Duodenal mucosa (tissue), 2 donors: ENCODE measurements at regions not wholly inside any gene's neighbourhood (a gene's known extent, or its start where the extent isn't known, plus 50 kb on each side); places are given as distances from the start of the nearest gene placed in this dataset.

Experiments used
- H3K27ac ChIP-seq: one replicate; pipeline ENCODE4 v1.7.0; 2013; ENCODE audit warnings: low read depth, low read length
- H3K27me3 ChIP-seq, 2 donors: one replicate each; pipeline ENCODE4 v1.7.0; 2013; ENCODE audit warnings: low read length in 2 of 2, control low read depth in 1 of 2; ENCODE audit not compliant: insufficient read depth in 2 of 2, control insufficient read depth in 1 of 2
- H3K36me3 ChIP-seq, 2 donors: one replicate each; pipeline ENCODE4 v1.7.0; 2013; ENCODE audit warnings: low read length in 2 of 2, control low read depth in 1 of 2; ENCODE audit not compliant: insufficient read depth in 2 of 2, control insufficient read depth in 1 of 2
- H3K4me1 ChIP-seq, 2 donors: one replicate each; pipeline ENCODE4 v1.7.0; 2013; ENCODE audit warnings: low read length in 2 of 2, control low read depth in 1 of 2; ENCODE audit not compliant: insufficient read depth in 2 of 2, control insufficient read depth in 1 of 2
- H3K4me3 ChIP-seq, 2 donors: one replicate each; pipeline ENCODE4 v1.7.0; 2013; ENCODE audit warnings: low read length in 2 of 2, low read depth in 1 of 2
- H3K9ac ChIP-seq, 2 donors: one replicate each; pipeline ENCODE4 v1.7.0; 2013; ENCODE audit warnings: low read length in 2 of 2, low read depth in 1 of 2
- H3K9me3 ChIP-seq, 2 donors: one replicate each; pipeline ENCODE4 v1.7.0; 2013; ENCODE audit warnings: low read length in 2 of 2, control low read depth in 1 of 2; ENCODE audit not compliant: control insufficient read depth in 1 of 2

DNA sequence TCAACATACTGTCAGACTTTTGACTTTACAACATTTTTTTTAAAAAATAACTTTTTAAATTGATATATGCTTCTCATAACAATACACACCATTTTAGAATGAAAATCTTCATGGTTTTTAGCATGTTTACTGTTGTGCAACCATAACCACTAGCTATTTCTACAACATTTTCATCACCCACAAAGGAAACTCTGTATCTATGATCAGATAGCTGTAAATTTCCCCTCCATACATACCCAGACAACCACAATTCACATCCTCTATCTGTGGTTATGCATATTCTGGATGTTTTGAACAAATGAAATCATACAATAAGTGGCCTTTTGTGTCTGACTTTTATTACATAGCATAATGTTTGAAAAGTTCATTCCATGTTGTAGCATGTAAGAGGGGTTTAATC, 1666.0 kb downstream of the EFNB2 start:
- no peak overlapping the region for H3K27ac ChIP-seq
- H3K9me3 ChIP-seq, result no peaks in the 10 kb centered on the region
- H3K4me1 ChIP-seq, result no peaks in the 10 kb centered on the region
- H3K36me3 ChIP-seq, result no peaks in the 10 kb centered on the region
- no peak overlapping the region for H3K9ac ChIP-seq
- no peaks in the 10 kb centered on the region for H3K27me3 ChIP-seq
- no peak overlapping the region for H3K4me3 ChIP-seq

DNA sequence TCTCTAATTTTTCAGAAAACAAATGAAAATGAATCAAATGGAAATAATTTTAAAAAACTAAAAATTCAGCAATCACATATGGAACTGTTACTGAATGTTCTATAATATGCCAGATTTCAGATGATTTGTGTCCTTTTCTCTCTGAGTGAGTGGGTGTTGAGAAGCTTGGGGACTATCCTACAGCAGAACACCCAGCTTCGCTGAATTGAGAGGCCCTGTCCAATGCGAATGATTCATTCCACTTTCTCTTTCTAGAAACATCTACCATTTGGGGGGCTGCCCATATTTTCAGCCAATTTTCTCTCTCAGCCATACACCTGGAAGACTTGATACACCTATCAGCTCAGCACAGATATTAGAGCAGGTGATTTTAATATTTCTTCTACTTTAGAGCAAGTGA, 1666.7 kb downstream of the EFNB2 start:
- no peak overlapping the region for H3K4me3 ChIP-seq
- no peaks in the 10 kb centered on the region for H3K9me3 ChIP-seq
- H3K27me3 ChIP-seq, result no peaks in the 10 kb centered on the region
- no peaks in the 10 kb centered on the region for H3K36me3 ChIP-seq
- no peak overlapping the region for H3K9ac ChIP-seq
- H3K27ac ChIP-seq, result no peak overlapping the region
- no peaks in the 10 kb centered on the region for H3K4me1 ChIP-seq

DNA sequence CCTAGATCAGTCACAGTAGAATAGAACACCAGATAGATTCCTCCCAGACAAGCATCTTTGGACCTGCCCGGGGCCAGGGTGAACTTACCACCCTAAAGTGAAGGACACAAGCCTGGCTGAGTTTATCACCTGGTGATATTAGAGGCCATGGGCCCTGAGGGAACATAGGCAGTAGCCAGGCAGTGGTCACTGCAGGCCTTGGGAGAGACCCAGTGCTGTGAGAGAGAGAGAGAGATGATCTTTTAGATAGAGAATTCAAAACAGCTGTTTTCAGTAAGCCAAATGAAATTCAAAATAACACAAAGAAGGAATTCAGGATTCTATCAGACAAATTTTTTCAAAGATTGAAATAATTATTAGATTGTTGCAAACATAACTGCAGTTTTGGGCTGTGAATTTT, 1679.9 kb downstream of the EFNB2 start:
- no peaks in the 10 kb centered on the region for H3K4me1 ChIP-seq
- no peaks in the 10 kb centered on the region for H3K27me3 ChIP-seq
- H3K36me3 ChIP-seq, result no peaks in the 10 kb centered on the region
- H3K4me3 ChIP-seq, result no peak overlapping the region
- H3K27ac ChIP-seq, result no peak overlapping the region
- H3K9me3 ChIP-seq, result no peaks in the 10 kb centered on the region
- H3K9ac ChIP-seq, result no peak overlapping the region

DNA sequence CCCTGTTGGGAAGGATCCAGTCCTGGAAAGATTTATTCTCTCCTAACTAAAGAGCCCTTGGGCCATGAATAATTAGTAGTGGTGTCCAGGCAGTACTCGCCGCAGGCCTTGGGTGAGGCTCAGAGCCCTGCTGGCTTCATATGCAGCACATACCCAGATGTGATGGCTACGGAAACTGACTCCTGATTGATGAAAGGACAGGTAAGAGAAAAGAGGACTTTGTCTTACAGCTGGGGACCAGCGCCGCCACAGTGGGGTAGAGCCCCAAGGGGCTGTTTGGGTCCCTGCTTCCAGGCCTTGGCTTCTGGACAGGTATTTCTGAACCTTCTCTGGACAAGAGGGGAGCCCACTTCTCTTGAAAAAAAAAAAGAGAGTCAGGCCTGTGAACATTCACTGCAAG, 1680.8 kb downstream of the EFNB2 start:
- Histone ChIP-seq H3K4me1 (no peaks in the 10 kb centered on the region), H3K9me3 (no peaks in the 10 kb centered on the region), H3K9ac (no peak overlapping the region), H3K4me3 (no peak overlapping the region), H3K27me3 (no peaks in the 10 kb centered on the region), H3K27ac (no peak overlapping the region), H3K36me3 (no peaks in the 10 kb centered on the region)

DNA sequence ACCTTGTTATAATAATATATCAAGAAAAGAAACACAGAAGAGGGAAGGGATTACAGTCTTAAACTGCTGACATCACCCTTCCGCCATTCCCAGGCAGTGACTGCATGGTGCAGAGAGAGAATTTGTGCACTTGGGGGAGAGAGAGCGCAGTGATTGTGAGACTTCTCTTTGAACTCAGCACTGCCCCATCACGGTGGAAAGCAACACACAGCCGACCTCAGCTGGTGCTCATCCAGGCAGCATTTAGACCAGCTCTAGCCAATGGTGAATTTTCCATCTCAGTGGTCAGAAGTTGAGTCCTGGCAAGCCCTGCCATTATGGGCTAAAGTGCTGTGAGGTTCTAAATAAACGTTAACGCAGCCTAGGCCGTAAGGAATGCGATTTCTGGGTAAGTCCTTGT, 1681.5 kb downstream of the EFNB2 start:
- Histone ChIP-seq H3K27me3 (no peaks in the 10 kb centered on the region), H3K27ac (no peak overlapping the region), H3K9ac (no peak overlapping the region), H3K9me3 (no peaks in the 10 kb centered on the region), H3K36me3 (no peaks in the 10 kb centered on the region), H3K4me1 (no peaks in the 10 kb centered on the region), H3K4me3 (no peak overlapping the region)

DNA sequence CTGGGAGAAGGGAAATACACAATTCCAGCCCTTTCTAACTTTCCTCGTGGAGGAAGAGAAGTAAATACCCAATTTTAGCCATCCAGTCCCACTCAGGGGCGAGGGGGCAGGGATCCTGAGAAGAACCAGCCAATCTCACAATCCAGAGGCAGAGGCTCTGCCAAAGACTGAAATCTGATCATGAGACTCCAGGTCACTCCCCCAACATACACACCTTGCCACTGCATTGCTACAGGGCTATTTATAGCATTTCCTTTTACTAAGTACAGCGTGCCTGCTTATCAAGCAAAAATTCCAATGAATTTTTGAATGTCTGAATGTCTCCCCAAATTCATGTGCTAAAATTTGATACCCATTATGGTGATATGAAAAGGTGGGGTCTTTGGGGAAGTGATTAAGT, 1687.5 kb downstream of the EFNB2 start:
- H3K9me3 ChIP-seq, result no peaks in the 10 kb centered on the region
- no peak overlapping the region for H3K27ac ChIP-seq

DNA sequence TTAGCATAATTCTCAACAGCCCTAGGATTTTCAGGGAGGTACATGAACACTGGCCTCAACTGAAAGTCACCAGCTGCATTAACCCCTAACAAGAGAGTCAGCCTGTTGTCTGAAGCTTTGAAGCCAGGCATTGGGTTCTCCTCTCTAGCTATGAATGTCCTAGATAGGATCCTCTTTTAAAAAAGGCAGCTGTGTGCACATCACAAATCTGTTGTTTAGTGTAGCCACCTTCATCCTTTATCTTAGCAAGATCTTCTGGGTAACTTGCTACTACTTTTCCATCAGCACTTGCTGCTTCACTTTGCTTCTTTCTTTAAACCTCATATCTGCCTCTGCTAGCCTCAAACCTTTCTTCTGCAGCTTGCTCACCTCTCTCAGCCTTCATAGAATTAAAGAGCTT, 1692.1 kb downstream of the EFNB2 start:
- Histone ChIP-seq H3K27ac (no peak overlapping the region), H3K4me1 (no peaks in the 10 kb centered on the region), H3K9ac (no peak overlapping the region), H3K4me3 (no peak overlapping the region), H3K27me3 (no peaks in the 10 kb centered on the region), H3K36me3 (no peaks in the 10 kb centered on the region), H3K9me3 (no peaks in the 10 kb centered on the region)

More for the DNA sequence above, 1687.5 kb downstream of the EFNB2 start:
- no peaks in the 10 kb centered on the region for H3K27me3 ChIP-seq
- no peaks in the 10 kb centered on the region for H3K4me1 ChIP-seq
- no peaks in the 10 kb centered on the region for H3K36me3 ChIP-seq
- H3K4me3 ChIP-seq, result no peak overlapping the region
- H3K9ac ChIP-seq, result no peak overlapping the region

DNA sequence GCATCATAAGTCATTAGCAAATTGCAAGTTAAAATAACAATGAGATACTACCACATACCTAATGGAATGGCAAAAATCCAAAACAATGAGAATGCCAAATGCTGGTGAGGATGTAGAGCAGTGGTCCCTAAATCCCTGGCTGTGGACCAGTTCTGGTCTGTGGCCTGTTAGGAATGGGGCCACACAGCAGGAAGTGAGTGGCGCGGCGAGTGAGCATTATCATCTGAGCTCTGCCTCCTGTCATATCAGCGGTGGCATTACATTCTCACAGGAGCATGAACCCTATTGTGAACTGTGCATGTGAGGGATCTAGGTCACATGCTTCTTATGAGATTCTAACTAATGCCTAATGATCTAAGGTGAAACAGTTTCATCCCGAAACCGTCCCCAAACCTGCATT, 1694.4 kb downstream of the EFNB2 start:
- Histone ChIP-seq H3K9me3 (no peaks in the 10 kb centered on the region), H3K9ac (no peak overlapping the region), H3K27me3 (no peaks in the 10 kb centered on the region)

DNA sequence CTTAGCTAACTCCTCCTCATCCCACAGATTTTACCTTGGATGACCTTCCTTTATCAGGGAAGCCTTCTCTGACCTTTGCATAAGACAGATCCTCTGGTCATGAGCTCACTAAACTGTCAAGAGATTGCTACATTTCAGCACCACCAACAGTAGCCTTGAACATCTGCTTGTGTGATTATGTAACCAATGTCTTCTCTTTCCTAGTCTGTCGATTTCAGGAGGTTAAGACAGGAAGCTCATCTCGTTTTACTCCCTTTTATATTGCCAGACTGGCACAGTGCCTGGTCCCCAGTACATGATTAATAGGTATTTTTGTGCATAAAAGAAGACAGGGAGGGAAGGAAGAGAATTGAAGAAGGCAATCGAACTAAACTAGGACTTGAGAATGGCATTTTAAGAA, 1697.7 kb downstream of the EFNB2 start:
- Histone ChIP-seq H3K27me3 (no peaks in the 10 kb centered on the region), H3K4me3 (no peak overlapping the region), H3K9ac (no peak overlapping the region), H3K27ac (no peak overlapping the region), H3K4me1 (no peaks in the 10 kb centered on the region), H3K9me3 (no peaks in the 10 kb centered on the region), H3K36me3 (no peaks in the 10 kb centered on the region)

More for the DNA sequence above, 1694.4 kb downstream of the EFNB2 start:
- Histone ChIP-seq H3K27ac (no peak overlapping the region), H3K36me3 (no peaks in the 10 kb centered on the region), H3K4me3 (no peak overlapping the region), H3K4me1 (no peaks in the 10 kb centered on the region)

DNA sequence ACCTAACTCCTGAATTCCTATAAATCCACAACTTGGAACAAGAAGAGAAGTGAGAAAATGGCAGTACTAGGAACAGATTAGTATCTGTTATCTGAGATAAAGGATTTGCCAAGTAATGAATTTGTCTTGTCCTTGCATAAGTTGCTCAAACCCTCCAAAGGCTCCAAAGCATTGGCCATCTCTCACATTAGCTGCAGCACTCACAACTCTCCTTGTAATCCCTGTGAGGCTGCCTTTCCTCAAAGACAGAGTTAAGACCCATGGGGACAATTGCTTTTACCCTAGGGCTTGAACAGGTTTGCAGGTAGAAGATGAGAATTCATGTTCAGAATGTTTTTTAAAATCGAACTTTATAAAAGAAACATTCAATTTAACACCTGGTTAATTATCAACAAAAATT, 1702.2 kb downstream of the EFNB2 start:
- Histone ChIP-seq H3K9me3 (no peaks in the 10 kb centered on the region), H3K4me1 (no peaks in the 10 kb centered on the region), H3K27ac (no peak overlapping the region), H3K4me3 (no peak overlapping the region), H3K36me3 (no peaks in the 10 kb centered on the region), H3K9ac (no peak overlapping the region), H3K27me3 (no peaks in the 10 kb centered on the region)

DNA sequence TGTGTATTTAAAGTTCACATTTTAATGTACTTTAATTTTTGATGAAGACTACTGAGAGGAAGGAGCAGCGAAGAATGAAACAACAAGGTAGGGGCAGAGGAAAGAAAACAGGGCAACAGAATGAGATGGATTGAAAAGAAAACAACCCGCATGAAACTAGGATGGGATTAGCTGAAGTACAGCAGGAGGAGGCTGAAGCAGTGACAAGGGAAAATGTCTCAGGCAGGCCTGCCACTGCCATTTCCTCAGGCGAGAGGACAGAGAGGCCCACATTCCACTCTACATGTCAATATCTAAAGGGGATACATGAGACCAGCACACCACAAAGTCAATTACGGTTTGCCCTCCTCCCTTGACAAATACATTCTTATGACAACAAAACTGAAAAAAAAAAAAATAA, 1703.2 kb downstream of the EFNB2 start:
- no peaks in the 10 kb centered on the region for H3K27me3 ChIP-seq
- H3K36me3 ChIP-seq, result no peaks in the 10 kb centered on the region
- no peaks in the 10 kb centered on the region for H3K4me1 ChIP-seq
- H3K27ac ChIP-seq, result no peak overlapping the region
- H3K9ac ChIP-seq, result no peak overlapping the region
- no peak overlapping the region for H3K4me3 ChIP-seq
- H3K9me3 ChIP-seq, result no peaks in the 10 kb centered on the region
